ENCODE measurements at regions not wholly inside any gene's neighbourhood (a gene's known extent, or its start where the extent isn't known, plus 50 kb on each side); places are given as distances from the start of the nearest gene placed in this dataset.

DNA sequence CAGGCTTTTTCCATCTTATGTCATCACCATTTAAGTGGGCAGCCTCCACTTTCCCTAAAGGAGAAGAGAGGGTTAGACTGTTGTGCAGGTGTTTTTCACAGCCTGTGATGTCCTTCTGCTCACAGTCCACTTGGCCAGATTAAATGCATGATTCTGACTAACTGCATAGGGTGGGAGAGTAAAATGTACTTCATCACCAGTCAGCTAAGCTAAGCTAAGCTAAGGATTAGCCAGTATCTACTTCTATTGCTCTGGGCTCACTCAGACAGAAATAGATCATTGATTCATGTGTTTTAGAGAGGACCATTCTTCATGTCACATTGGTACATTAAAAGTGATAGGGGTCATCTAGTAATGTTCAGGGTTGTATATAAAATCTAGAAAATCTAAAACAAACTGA is 1013.1 kb downstream of the NTRK3 start:
- H3K27me3 Mint-ChIP-seq (ENCODE audit: insufficient read depth, low read depth, poor library complexity), result no peaks in the 10 kb centered on the region
- Histone ChIP-seq H3K36me3 (ENCODE audit: insufficient read depth) (no peaks in the 10 kb centered on the region), H3K9me2 (ENCODE audit: insufficient read depth) (0 out of 2 replicates have a peak, but pooled peaks cover 3% of the 10 kb centered on the region), H2AFZ (no peak overlapping the region), H3F3A (replicated peaks; ENCODE audit: low read depth) (no peaks in the 10 kb centered on the region), H3K79me2 (replicated peaks; ENCODE audit: insufficient read depth) (no peaks in the 10 kb centered on the region), H3K27ac (ENCODE audit: low read depth) (no peak overlapping the region), H3K4me3 (no peak overlapping the region), H4K20me1 (replicated peaks; ENCODE audit: insufficient read depth) (no peaks in the 10 kb centered on the region), H3K27me3 (ENCODE audit: insufficient read depth) (no peaks in the 10 kb centered on the region), H3K4me2 (no peak overlapping the region), H3K4me1 (ENCODE audit: insufficient read depth) (peaks cover 10% of the 10 kb centered on the region; the same call in 1 of the 2 replicates)
- H3K4me1 Mint-ChIP-seq, result peaks cover 12% of the 10 kb centered on the region; the same call in 2 of the 3 replicates
- no peaks in the 10 kb centered on the region for H3K36me3 Mint-ChIP-seq (ENCODE audit: low read depth)
- ATAC-seq (no peak), DNase-seq (ENCODE audit: low spot score) (no peak)
- no peaks in the 10 kb centered on the region for H3K9me3 Mint-ChIP-seq
- H3K27ac Mint-ChIP-seq, result no peak overlapping the region
- H3K4me3 Mint-ChIP-seq, result no peak overlapping the region
- no peak for TF ChIP-seq EZH2 (IDR thresholded peaks at IDR 0.05; ENCODE audit: low read depth, unreplicated experiment)
- TF ChIP-seq, protein P1, sequence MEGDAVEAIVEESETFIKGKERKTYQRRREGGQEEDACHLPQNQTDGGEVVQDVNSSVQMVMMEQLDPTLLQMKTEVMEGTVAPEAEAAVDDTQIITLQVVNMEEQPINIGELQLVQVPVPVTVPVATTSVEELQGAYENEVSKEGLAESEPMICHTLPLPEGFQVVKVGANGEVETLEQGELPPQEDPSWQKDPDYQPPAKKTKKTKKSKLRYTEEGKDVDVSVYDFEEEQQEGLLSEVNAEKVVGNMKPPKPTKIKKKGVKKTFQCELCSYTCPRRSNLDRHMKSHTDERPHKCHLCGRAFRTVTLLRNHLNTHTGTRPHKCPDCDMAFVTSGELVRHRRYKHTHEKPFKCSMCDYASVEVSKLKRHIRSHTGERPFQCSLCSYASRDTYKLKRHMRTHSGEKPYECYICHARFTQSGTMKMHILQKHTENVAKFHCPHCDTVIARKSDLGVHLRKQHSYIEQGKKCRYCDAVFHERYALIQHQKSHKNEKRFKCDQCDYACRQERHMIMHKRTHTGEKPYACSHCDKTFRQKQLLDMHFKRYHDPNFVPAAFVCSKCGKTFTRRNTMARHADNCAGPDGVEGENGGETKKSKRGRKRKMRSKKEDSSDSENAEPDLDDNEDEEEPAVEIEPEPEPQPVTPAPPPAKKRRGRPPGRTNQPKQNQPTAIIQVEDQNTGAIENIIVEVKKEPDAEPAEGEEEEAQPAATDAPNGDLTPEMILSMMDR (conservative IDR thresholded peaks at IDR 0.05; ENCODE audit: low read depth in 2 of 2), result no peak
- TF ChIP-seq NANOG (IDR thresholded peaks at IDR 0.05; ENCODE audit: borderline replicate concordance), result no peak
- TF ChIP-seq JUNB (IDR thresholded peaks at IDR 0.05; ENCODE audit: unreplicated experiment), result no peak
- TF ChIP-seq POLR2AphosphoS5 (IDR thresholded peaks at IDR 0.05; ENCODE audit: low read depth), result no peak
- TF ChIP-seq, protein P2, sequence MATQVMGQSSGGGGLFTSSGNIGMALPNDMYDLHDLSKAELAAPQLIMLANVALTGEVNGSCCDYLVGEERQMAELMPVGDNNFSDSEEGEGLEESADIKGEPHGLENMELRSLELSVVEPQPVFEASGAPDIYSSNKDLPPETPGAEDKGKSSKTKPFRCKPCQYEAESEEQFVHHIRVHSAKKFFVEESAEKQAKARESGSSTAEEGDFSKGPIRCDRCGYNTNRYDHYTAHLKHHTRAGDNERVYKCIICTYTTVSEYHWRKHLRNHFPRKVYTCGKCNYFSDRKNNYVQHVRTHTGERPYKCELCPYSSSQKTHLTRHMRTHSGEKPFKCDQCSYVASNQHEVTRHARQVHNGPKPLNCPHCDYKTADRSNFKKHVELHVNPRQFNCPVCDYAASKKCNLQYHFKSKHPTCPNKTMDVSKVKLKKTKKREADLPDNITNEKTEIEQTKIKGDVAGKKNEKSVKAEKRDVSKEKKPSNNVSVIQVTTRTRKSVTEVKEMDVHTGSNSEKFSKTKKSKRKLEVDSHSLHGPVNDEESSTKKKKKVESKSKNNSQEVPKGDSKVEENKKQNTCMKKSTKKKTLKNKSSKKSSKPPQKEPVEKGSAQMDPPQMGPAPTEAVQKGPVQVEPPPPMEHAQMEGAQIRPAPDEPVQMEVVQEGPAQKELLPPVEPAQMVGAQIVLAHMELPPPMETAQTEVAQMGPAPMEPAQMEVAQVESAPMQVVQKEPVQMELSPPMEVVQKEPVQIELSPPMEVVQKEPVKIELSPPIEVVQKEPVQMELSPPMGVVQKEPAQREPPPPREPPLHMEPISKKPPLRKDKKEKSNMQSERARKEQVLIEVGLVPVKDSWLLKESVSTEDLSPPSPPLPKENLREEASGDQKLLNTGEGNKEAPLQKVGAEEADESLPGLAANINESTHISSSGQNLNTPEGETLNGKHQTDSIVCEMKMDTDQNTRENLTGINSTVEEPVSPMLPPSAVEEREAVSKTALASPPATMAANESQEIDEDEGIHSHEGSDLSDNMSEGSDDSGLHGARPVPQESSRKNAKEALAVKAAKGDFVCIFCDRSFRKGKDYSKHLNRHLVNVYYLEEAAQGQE (IDR thresholded peaks at IDR 0.05; ENCODE audit: unreplicated experiment), result no peak
- no peak for TF ChIP-seq CREB1 (CRISPR knock-in tag; IDR thresholded peaks at IDR 0.05; ENCODE audit: low read depth)
- no peak for TF ChIP-seq ZNF114 (CRISPR knock-in tag; IDR thresholded peaks at IDR 0.05)
- TF ChIP-seq STAT1 (IDR thresholded peaks at IDR 0.05; ENCODE audit: unreplicated experiment), result no peak
- TF ChIP-seq, protein P3, sequence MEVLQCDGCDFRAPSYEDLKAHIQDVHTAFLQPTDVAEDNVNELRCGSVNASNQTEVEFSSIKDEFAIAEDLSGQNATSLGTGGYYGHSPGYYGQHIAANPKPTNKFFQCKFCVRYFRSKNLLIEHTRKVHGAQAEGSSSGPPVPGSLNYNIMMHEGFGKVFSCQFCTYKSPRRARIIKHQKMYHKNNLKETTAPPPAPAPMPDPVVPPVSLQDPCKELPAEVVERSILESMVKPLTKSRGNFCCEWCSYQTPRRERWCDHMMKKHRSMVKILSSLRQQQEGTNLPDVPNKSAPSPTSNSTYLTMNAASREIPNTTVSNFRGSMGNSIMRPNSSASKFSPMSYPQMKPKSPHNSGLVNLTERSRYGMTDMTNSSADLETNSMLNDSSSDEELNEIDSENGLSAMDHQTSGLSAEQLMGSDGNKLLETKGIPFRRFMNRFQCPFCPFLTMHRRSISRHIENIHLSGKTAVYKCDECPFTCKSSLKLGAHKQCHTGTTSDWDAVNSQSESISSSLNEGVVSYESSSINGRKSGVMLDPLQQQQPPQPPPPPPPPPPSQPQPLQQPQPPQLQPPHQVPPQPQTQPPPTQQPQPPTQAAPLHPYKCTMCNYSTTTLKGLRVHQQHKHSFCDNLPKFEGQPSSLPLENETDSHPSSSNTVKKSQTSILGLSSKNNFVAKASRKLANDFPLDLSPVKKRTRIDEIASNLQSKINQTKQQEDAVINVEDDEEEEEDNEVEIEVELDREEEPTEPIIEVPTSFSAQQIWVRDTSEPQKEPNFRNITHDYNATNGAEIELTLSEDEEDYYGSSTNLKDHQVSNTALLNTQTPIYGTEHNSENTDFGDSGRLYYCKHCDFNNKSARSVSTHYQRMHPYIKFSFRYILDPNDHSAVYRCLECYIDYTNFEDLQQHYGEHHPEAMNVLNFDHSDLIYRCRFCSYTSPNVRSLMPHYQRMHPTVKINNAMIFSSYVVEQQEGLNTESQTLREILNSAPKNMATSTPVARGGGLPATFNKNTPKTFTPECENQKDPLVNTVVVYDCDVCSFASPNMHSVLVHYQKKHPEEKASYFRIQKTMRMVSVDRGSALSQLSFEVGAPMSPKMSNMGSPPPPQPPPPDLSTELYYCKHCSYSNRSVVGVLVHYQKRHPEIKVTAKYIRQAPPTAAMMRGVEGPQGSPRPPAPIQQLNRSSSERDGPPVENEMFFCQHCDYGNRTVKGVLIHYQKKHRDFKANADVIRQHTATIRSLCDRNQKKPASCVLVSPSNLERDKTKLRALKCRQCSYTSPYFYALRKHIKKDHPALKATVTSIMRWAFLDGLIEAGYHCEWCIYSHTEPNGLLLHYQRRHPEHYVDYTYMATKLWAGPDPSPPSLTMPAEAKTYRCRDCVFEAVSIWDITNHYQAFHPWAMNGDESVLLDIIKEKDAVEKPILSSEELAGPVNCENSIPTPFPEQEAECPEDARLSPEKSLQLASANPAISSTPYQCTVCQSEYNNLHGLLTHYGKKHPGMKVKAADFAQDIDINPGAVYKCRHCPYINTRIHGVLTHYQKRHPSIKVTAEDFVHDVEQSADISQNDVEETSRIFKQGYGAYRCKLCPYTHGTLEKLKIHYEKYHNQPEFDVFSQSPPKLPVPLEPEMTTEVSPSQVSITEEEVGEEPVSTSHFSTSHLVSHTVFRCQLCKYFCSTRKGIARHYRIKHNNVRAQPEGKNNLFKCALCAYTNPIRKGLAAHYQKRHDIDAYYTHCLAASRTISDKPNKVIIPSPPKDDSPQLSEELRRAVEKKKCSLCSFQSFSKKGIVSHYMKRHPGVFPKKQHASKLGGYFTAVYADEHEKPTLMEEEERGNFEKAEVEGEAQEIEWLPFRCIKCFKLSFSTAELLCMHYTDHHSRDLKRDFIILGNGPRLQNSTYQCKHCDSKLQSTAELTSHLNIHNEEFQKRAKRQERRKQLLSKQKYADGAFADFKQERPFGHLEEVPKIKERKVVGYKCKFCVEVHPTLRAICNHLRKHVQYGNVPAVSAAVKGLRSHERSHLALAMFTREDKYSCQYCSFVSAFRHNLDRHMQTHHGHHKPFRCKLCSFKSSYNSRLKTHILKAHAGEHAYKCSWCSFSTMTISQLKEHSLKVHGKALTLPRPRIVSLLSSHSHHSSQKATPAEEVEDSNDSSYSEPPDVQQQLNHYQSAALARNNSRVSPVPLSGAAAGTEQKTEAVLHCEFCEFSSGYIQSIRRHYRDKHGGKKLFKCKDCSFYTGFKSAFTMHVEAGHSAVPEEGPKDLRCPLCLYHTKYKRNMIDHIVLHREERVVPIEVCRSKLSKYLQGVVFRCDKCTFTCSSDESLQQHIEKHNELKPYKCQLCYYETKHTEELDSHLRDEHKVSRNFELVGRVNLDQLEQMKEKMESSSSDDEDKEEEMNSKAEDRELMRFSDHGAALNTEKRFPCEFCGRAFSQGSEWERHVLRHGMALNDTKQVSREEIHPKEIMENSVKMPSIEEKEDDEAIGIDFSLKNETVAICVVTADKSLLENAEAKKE (CRISPR knock-in tag; IDR thresholded peaks at IDR 0.05), result no peak
- TF ChIP-seq, protein P4, sequence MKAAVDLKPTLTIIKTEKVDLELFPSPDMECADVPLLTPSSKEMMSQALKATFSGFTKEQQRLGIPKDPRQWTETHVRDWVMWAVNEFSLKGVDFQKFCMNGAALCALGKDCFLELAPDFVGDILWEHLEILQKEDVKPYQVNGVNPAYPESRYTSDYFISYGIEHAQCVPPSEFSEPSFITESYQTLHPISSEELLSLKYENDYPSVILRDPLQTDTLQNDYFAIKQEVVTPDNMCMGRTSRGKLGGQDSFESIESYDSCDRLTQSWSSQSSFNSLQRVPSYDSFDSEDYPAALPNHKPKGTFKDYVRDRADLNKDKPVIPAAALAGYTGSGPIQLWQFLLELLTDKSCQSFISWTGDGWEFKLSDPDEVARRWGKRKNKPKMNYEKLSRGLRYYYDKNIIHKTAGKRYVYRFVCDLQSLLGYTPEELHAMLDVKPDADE (IDR thresholded peaks at IDR 0.05), result no peak
- no peak for TF ChIP-seq ZNF331 (CRISPR knock-in tag; IDR thresholded peaks at IDR 0.05; ENCODE audit: low read depth)
- TF ChIP-seq EZH2phosphoT487 (IDR thresholded peaks at IDR 0.05; ENCODE audit: unreplicated experiment), result no peak
